ENCODE measurements at regions not wholly inside any gene's neighbourhood (a gene's known extent, or its start where the extent isn't known, plus 50 kb on each side); places are given as distances from the start of the nearest gene placed in this dataset.
"Not testable (repeated sequence)": the region's sequence is repeated elsewhere in the genome, so short reads cannot be mapped to it uniquely, and the experiment has no call there.

DNA sequence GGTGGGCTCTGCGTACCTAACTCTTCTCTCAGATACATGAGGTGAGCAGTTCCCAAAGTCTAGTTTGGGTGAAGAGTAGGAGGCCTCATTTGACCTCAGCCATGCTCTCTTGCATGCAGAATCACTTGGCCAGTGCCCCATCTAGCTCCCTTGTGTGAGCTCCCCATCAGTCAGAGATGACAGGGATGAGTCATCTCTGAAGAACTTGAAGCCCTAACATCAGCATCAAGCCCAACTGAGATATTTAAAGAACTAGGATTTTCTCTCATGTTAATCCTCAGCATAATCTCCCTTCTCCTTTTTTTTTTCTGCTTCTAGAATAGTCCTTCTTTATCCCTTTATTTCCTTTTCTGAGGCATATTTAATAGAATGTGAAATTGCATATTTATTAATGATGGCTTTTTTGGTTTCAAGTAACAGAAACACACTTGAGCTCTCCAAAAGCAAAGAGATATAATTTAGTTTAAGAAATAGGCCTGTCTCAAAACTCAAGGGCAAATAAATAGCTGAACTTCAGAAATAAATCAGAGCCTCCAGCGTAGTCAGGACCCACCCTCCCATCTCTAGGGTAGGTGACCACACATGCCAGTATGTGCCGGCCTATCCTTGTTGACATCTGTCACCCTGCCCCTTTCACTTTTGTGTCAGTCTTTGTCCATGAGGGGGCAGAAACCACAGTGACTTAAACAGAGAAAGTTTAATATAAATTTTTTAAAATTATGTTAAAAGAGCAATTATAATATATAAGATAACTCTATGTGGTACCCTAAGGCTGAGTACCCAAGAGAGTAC is 112.3 kb downstream of the TSEN15 start:
- ATAC-seq (replicated peaks) = peak; percentile 14
- Mint-ChIP-seq H3K27ac (no peak overlapping the region), H3K4me1 (no peaks in the 10 kb centered on the region), H3K4me3 (no peak overlapping the region), H3K9me3 (no peaks in the 10 kb centered on the region), H3K36me3 (ENCODE audit: low read depth) (no peaks in the 10 kb centered on the region), H3K27me3 (no peaks in the 10 kb centered on the region)

DNA sequence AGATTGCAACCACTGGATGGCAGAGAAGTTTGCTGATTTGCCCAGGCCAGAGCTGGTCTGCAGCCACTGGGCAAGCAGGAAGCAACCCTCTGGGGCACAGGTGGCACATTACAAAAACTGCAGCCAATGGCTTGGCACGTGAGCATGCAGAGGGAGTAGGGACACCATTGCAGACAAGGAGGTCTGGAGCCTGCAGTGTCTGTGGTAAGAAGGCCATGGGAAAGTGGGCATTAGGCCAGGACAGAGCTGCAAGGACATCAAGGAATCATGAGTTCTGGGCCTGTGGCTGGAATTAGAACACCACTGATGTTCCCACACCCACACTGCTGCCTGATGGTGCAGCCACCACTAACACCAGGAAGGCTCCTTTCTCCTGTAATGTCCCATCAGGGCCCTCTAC is 113.0 kb downstream of the TSEN15 start:
- no peak for ATAC-seq (replicated peaks)
- H3K4me3 Mint-ChIP-seq = no peak overlapping the region

DNA sequence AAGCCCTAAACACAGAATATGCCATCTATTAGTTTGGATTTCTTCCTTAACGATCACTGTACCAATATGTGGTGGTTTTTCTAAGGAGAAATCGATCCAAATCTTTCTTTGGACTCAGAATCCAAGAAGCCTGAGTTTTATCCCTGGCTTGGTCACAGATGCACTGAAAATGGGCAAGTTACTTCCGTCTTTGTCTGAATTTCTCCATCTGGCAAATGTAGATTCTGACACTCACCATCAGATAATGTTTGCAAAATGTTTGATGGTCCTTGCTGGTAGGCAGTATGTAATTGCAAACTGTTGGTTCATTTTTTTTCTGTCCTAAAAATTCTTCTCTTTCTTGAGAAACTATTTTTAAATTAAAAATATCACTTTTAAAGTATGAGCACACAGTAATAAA is 115.0 kb downstream of the TSEN15 start:
- H3K27me3 Mint-ChIP-seq = peaks cover 4% of the 10 kb centered on the region
- peaks cover 4% of the 10 kb centered on the region for H3K9me3 Mint-ChIP-seq
- no peak overlapping the region for H3K4me3 Mint-ChIP-seq
- no peak for ATAC-seq (replicated peaks)
- no peaks in the 10 kb centered on the region for H3K4me1 Mint-ChIP-seq
- no peak overlapping the region for H3K27ac Mint-ChIP-seq
- no peaks in the 10 kb centered on the region for H3K36me3 Mint-ChIP-seq (ENCODE audit: low read depth)

More for the DNA sequence above, 113.0 kb downstream of the TSEN15 start:
- H3K4me1 Mint-ChIP-seq = no peaks in the 10 kb centered on the region
- peaks cover 3% of the 10 kb centered on the region for H3K9me3 Mint-ChIP-seq
- H3K27me3 Mint-ChIP-seq = peaks cover 4% of the 10 kb centered on the region
- H3K36me3 Mint-ChIP-seq (ENCODE audit: low read depth) = no peaks in the 10 kb centered on the region
- H3K27ac Mint-ChIP-seq = no peak overlapping the region

DNA sequence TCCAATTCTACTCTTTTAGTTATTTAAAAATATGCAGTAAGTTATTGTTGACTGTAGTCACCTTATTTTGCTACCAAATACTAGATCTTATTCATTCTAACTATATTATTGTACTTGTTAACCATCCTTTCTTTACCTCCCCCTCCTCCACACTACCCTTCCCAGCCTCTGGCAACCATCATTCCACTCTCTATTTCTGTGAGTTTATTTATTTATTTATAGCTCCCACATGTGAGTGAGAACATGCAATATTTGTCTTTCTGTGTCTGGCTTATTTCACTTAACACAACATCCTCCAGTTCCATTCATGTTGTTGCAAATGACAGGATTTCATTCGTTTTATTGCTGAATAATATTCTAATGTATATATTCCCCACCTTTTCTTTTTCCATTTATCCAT is 115.8 kb downstream of the TSEN15 start:
- no peak for ATAC-seq (replicated peaks)
- no peak overlapping the region for H3K4me3 Mint-ChIP-seq
- peaks cover 5% of the 10 kb centered on the region for H3K9me3 Mint-ChIP-seq
- no peaks in the 10 kb centered on the region for H3K36me3 Mint-ChIP-seq (ENCODE audit: low read depth)
- no peaks in the 10 kb centered on the region for H3K4me1 Mint-ChIP-seq
- H3K27me3 Mint-ChIP-seq = peaks cover 4% of the 10 kb centered on the region
- H3K27ac Mint-ChIP-seq = no peak overlapping the region

DNA sequence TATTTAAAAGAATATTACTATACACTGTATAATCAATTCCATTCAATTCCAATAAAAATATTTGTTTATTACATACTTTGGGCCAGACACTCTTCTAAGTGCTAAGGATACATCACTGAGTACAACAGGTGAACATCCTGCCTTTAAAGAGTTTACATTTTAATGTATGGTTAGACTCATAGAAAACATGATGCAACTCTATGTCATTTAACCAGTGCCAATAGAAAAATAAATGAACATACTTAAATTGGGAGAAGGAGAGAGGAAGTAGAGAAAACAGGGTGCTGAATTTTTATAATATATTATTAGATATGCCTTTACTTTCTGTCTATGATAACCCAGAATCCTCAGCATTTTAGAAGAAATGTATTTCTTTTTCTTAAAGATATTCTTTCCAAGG is 119.2 kb downstream of the TSEN15 start:
- no peaks in the 10 kb centered on the region for H3K36me3 Mint-ChIP-seq (ENCODE audit: low read depth)
- no peak for ATAC-seq (replicated peaks)
- H3K27ac Mint-ChIP-seq = no peak overlapping the region
- no peak overlapping the region for H3K4me3 Mint-ChIP-seq
- peaks cover 8% of the 10 kb centered on the region for H3K27me3 Mint-ChIP-seq
- no peaks in the 10 kb centered on the region for H3K4me1 Mint-ChIP-seq
- H3K9me3 Mint-ChIP-seq = peaks cover 8% of the 10 kb centered on the region

DNA sequence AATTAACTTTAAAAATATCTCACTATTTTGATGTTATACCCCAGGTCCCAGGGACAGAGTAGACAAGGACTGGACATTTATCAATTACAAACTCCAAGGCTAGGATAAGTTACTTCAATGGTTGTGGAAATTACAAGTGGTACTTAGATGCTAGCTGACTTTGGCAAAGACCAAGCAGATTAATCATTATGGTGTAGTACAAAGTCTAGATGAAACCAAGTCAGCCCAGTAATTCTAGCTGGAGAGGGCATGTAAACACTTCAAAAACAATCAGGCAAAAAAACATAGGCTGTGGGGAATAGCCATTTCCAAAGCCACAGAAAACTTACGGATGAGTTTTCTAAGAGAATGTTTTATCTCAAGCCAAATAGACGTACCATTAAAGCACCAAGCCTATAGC is 124.5 kb downstream of the TSEN15 start:
- Mint-ChIP-seq H3K4me3 (no peak overlapping the region), H3K27me3 (peaks cover 3% of the 10 kb centered on the region), H3K9me3 (peaks cover 4% of the 10 kb centered on the region), H3K4me1 (no peaks in the 10 kb centered on the region), H3K36me3 (ENCODE audit: low read depth) (no peaks in the 10 kb centered on the region), H3K27ac (no peak overlapping the region)
- no peak for ATAC-seq (replicated peaks)

DNA sequence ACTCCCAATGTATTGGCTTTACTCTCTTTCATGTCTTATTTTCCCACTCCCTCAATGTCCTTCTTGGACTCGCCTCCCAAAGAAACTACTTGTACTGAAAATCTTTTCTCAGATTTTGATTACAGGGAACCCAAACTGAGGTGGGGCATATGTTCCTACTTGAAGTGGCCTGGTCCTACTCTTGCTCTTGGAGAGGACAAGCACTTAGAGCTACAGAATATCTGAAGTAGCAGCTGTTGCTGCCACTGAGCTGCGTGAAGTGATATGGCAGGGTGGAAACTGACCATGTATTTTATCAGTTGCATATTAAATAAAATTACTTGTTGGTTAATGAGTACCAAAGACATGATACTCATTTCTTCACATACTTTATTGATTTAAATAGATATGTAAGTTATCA is 129.5 kb downstream of the TSEN15 start:
- Mint-ChIP-seq H3K4me1 (no peaks in the 10 kb centered on the region), H3K9me3 (no peaks in the 10 kb centered on the region), H3K27ac (no peak overlapping the region), H3K36me3 (ENCODE audit: low read depth) (no peaks in the 10 kb centered on the region), H3K4me3 (no peak overlapping the region), H3K27me3 (no peaks in the 10 kb centered on the region)
- no peak for ATAC-seq (replicated peaks)

DNA sequence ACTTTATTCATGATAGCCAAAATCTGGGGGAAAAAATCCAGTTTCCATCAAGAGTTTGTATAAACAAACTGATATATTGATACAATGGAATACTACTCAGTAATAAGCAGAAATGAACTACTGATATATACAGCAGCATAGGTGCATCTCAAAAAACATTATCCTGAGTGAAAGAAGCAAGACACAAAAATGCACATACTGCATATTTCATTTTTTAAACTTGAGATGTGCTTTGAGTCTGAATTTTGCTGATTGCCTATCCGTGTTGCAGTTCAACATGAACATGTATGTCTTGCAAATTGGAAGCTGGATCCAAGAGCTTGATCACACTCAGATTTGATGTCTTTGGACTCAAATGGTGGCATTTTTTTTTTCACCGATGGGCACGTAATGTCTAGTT is 132.4 kb downstream of the TSEN15 start:
- Mint-ChIP-seq H3K9me3 (no peaks in the 10 kb centered on the region), H3K4me1 (no peaks in the 10 kb centered on the region), H3K4me3 (no peak overlapping the region), H3K27me3 (peaks cover 3% of the 10 kb centered on the region), H3K36me3 (ENCODE audit: low read depth) (no peaks in the 10 kb centered on the region), H3K27ac (no peak overlapping the region)
- no peak for ATAC-seq (replicated peaks)

DNA sequence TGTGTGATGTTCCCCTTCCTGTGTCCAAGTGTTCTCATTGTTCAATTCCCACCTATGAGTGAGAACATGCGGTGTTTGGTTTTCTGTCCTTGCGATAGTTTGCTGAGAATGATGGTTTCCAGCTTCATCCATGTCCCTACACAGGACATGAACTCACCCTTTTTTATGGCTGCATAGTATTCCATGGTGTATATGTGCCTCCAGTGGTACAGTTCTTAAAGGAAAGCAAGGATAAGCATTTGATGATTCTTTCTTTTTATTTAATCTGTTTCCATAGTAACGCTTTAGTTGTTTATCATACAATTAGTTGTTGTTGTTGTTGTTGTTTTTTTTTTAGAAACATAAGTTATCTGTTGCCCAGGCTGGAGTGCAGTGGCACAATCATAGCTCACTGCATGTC is 133.1 kb downstream of the TSEN15 start:
- H3K36me3 Mint-ChIP-seq (ENCODE audit: low read depth); ATAC-seq (replicated peaks); H3K27ac Mint-ChIP-seq; H3K4me3 Mint-ChIP-seq; H3K27me3 Mint-ChIP-seq; H3K4me1 Mint-ChIP-seq; H3K9me3 Mint-ChIP-seq: not testable (repeated sequence)

DNA sequence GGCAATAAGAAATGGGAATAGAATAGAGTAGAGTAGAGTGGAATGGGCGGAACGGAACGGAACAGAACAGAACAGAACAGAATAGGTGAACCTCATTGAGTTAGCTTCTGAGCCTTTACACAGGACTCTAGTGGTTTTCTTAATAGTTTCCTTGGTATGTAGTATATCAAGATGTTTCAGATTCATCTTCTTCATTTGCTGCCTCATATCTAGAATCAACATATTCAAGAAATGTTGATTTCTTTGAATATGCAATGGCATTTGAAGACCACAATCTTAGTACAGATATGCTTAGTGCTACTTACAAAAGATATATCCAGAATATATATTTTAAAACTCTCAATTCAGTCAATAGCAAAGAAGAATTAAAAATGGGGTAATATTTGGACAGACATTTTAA is 133.8 kb downstream of the TSEN15 start:
- no peak overlapping the region for H3K27ac Mint-ChIP-seq
- ATAC-seq (replicated peaks) = no peak
- H3K9me3 Mint-ChIP-seq = no peaks in the 10 kb centered on the region
- no peaks in the 10 kb centered on the region for H3K36me3 Mint-ChIP-seq (ENCODE audit: low read depth)
- H3K4me1 Mint-ChIP-seq = no peaks in the 10 kb centered on the region
- peaks cover 9% of the 10 kb centered on the region for H3K27me3 Mint-ChIP-seq
- H3K4me3 Mint-ChIP-seq = no peak overlapping the region

DNA sequence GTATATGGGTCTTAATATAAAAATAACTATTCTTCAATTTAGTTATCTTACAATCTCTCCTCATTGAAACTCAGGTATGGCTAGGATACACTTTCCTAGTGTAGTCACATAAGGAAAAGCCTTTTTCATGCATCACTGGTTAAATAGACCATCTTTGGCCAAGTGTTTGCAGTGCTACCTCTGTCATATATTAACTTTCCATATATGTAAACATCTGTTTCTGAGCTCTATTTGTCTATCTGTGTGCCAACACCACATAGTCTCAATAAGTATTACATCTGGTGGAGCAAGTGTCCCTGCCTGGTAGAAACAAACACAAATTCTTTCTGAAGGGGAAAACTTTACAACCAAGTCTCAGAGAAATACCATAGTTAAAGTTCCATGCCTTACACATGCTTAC is 134.6 kb downstream of the TSEN15 start:
- no peak for ATAC-seq (replicated peaks)
- no peak overlapping the region for H3K4me3 Mint-ChIP-seq

DNA sequence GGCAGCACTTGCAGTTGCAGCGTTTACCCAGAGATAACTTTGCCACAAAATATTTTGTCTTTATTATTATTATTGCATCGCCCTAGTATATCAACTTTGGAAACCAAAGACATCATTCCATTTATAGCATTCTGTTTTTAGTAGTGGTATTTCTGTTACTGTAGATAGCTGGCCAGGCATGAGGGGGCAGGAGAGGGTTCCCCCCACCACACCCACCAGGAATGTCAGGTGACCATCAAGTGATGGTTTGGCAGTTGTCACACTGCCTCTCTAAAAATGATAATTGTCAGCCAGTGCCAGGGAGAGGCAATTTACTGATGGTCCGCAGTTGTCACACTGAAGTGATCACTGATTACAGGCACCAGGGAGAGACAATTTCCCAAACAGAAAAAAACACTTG is 135.6 kb downstream of the TSEN15 start:
- no peak for ATAC-seq (replicated peaks)
- Mint-ChIP-seq H3K27me3 (peaks cover 14% of the 10 kb centered on the region), H3K36me3 (ENCODE audit: low read depth) (no peaks in the 10 kb centered on the region), H3K27ac (no peak overlapping the region), H3K4me3 (no peak overlapping the region), H3K4me1 (no peaks in the 10 kb centered on the region), H3K9me3 (no peaks in the 10 kb centered on the region)

More for the DNA sequence above, 134.6 kb downstream of the TSEN15 start:
- no peaks in the 10 kb centered on the region for H3K4me1 Mint-ChIP-seq
- H3K27ac Mint-ChIP-seq = no peak overlapping the region
- H3K27me3 Mint-ChIP-seq = peaks cover 14% of the 10 kb centered on the region
- H3K9me3 Mint-ChIP-seq = no peaks in the 10 kb centered on the region
- H3K36me3 Mint-ChIP-seq (ENCODE audit: low read depth) = no peaks in the 10 kb centered on the region

DNA sequence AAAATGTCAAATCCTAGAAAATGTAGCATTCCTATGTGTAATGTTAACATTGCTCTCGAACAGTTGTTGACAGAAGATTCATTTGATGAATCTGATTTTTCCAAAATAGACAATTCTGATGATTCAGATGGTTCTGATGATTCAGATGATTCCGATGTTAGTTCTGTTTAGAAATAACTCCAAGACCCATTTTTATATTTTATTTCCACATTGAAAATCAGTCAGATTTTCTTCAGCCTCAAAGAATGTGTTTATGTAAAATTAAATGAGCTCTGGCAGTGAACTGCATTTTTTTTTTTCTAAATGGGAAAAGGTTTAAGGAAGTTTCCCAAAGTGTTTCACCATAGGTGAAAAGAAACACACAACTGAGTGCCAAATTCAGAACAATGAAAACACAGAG is 136.5 kb downstream of the TSEN15 start:
- Mint-ChIP-seq H3K9me3 (no peaks in the 10 kb centered on the region), H3K36me3 (ENCODE audit: low read depth) (no peaks in the 10 kb centered on the region), H3K4me3 (no peak overlapping the region), H3K27ac (no peak overlapping the region), H3K27me3 (peaks cover 14% of the 10 kb centered on the region), H3K4me1 (no peaks in the 10 kb centered on the region)
- no peak for ATAC-seq (replicated peaks)

DNA sequence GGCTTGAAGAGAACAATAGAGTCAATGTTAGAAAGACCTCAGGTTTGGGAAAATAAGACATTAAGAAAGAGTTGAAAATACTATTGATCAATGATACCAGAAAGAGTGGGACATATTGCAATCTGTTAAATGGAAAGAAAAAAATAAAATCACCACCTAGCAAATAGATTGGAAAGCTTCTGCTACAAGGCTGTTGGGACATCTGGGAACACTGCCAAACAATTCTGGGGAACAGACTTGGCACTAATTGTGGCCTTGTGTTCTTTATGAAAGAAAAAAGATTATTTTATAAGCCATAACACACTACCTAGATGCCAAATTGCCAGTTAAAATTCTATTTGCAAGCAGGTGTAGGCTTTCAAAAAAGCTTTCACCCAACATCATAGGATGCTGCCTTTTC is 137.8 kb downstream of the TSEN15 start:
- H3K4me3 Mint-ChIP-seq = no peak overlapping the region
- ATAC-seq (replicated peaks) = no peak
- H3K4me1 Mint-ChIP-seq = no peaks in the 10 kb centered on the region
- H3K9me3 Mint-ChIP-seq = no peaks in the 10 kb centered on the region
- H3K36me3 Mint-ChIP-seq (ENCODE audit: low read depth) = no peaks in the 10 kb centered on the region
- H3K27me3 Mint-ChIP-seq = peaks cover 19% of the 10 kb centered on the region
- H3K27ac Mint-ChIP-seq = no peak overlapping the region

DNA sequence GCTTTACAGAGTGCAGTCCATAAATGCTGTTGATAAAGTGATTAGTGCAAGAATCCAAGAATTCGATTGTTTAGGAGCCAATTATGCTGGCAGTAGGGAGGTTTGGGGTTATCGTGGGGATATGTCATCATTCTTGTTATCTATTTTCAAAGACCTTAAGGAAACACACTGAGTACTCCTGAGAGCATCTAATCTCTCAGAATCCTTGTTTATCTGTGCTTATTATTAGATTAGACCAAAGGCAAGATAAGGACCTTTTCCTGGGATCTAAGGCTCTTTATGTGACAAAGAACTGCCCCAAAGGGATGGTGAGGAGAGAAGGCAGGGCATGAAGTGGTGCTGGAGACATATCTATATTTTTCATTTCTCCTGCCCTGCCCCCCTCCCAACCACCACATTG is 139.1 kb downstream of the TSEN15 start:
- Mint-ChIP-seq H3K27me3 (peaks cover 19% of the 10 kb centered on the region), H3K27ac (no peak overlapping the region), H3K9me3 (no peaks in the 10 kb centered on the region), H3K36me3 (ENCODE audit: low read depth) (no peaks in the 10 kb centered on the region), H3K4me1 (no peaks in the 10 kb centered on the region), H3K4me3 (no peak overlapping the region)
- no peak for ATAC-seq (replicated peaks)

DNA sequence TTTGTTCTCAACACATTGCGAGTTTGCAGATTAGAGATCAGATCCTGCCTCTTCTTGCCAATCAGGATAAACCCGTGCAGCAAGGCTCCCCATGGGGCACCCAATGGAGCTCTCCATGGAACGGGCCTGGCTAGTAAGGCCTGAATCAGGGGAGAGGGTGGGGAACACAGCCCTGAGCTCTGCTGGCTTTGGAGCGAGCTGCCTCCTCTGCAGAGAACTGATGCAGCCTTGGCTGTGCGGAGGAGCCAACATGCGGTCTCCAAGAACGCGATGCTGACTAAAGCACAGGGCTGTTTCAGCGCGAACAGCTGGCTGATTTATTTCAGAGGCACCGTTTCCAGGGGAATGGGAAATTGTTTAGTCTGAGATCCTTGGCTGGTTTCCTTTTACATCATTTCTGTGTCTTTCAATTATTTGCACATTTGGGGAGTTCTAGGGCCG is 139.7 kb downstream of the TSEN15 start:
- peaks cover 19% of the 10 kb centered on the region for H3K27me3 Mint-ChIP-seq
- no peak for ATAC-seq (replicated peaks)
- H3K4me1 Mint-ChIP-seq = no peaks in the 10 kb centered on the region
- H3K9me3 Mint-ChIP-seq = no peaks in the 10 kb centered on the region
- H3K36me3 Mint-ChIP-seq (ENCODE audit: low read depth) = no peaks in the 10 kb centered on the region
- no peak overlapping the region for H3K4me3 Mint-ChIP-seq
- no peak overlapping the region for H3K27ac Mint-ChIP-seq

Measured in activated T-helper 17 cell treated with anti-CD3 and anti-CD28 coated beads, Interleukin-2, amount 50 U/mL, for 72 hours (primary cell).